ENCODE measurements at regions not wholly inside any gene's neighbourhood (a gene's known extent, or its start where the extent isn't known, plus 50 kb on each side); places are given as distances from the start of the nearest gene placed in this dataset.

- Histone ChIP-seq H3K4me3 (ENCODE audit: insufficient read depth in 1 of 2, low read depth in 1 of 2, low read length in 2 of 2) (no peak overlapping the region), H3K9ac (ENCODE audit: low read length) (no peak overlapping the region), H2AK5ac (ENCODE audit: low read length, severe bottlenecking) (no peak overlapping the region), H2BK5ac (ENCODE audit: low read depth, low read length, poor library complexity, severe bottlenecking) (no peak overlapping the region), H3K27me3 (ENCODE audit: control insufficient read depth in 1 of 2, insufficient read depth in 1 of 2, low read length in 2 of 2) (no peaks in the 10 kb centered on the region), H3K23ac (ENCODE audit: low read length in 2 of 2) (no peak overlapping the region), H3K9me3 (ENCODE audit: control insufficient read depth, low read length) (no peaks in the 10 kb centered on the region), H2AFZ (ENCODE audit: low read depth, low read length) (no peak overlapping the region), H2BK15ac (ENCODE audit: low read depth, poor library complexity, severe bottlenecking) (no peak overlapping the region), H3K4me1 (ENCODE audit: control insufficient read depth, insufficient read depth, low read depth, low read length) (no peaks in the 10 kb centered on the region), H3K14ac (ENCODE audit: low read length in 2 of 2) (no peak overlapping the region), H3K4ac (ENCODE audit: low read depth in 1 of 2, low read length in 2 of 2) (no peak overlapping the region), H3K36me3 (ENCODE audit: control insufficient read depth in 1 of 2, insufficient read depth in 2 of 2, low read depth in 1 of 2, low read length in 2 of 2) (no peaks in the 10 kb centered on the region), H4K8ac (ENCODE audit: low read length) (no peak overlapping the region), H2BK120ac (ENCODE audit: low read depth, low read length) (no peak overlapping the region), H3K4me2 (ENCODE audit: low read length, poor library complexity, severe bottlenecking) (no peak overlapping the region), H2BK12ac (ENCODE audit: low read length in 2 of 2) (no peak overlapping the region), H3K27ac (ENCODE audit: low read length, poor library complexity, severe bottlenecking) (no peak overlapping the region), H3K18ac (ENCODE audit: low read depth in 1 of 2, low read length in 2 of 2) (no peak overlapping the region), H3K79me1 (replicated peaks; ENCODE audit: low read length, poor library complexity, severe bottlenecking) (no peaks in the 10 kb centered on the region), H4K91ac (ENCODE audit: low read length) (no peak overlapping the region)
- 53% methylated on average over 1 of the region's 1 CpG for WGBS
- DNase-seq: no peak
These were observed 443.0 kb downstream of the PCDH10 start for GRCh38 chr4:133592106-133592505.

DNA sequence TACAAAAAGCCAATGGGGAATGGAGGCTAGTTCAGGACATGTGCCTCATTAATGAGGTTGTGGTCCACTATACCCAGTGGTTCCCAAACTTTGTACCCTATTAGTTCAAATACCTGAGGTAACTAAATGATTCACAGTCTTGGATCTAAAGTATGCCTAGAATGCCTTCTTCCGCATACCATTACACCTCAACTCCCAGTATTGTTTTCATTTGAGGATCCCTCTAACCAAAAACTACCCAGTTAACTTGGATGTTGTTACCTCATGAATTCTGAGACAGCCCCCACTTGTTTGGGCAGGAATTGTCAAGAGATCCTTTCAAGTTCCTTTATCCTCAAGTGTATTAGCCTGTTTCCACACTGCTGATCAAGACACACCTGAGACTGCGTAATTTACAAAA is 439.2 kb downstream of the PCDH10 start:
- Histone ChIP-seq H3K23ac (ENCODE audit: low read length in 2 of 2) (no peak overlapping the region), H2BK12ac (ENCODE audit: low read length in 2 of 2) (no peak overlapping the region), H3K14ac (ENCODE audit: low read length in 2 of 2) (no peak overlapping the region), H3K79me1 (replicated peaks; ENCODE audit: low read length, poor library complexity, severe bottlenecking) (no peaks in the 10 kb centered on the region), H3K36me3 (ENCODE audit: control insufficient read depth in 1 of 2, insufficient read depth in 2 of 2, low read depth in 1 of 2, low read length in 2 of 2) (no peaks in the 10 kb centered on the region), H3K18ac (ENCODE audit: low read depth in 1 of 2, low read length in 2 of 2) (no peak overlapping the region), H2AFZ (ENCODE audit: low read depth, low read length) (no peak overlapping the region), H3K4me1 (ENCODE audit: control insufficient read depth, insufficient read depth, low read depth, low read length) (no peaks in the 10 kb centered on the region), H3K4me2 (ENCODE audit: low read length, poor library complexity, severe bottlenecking) (no peak overlapping the region), H2AK5ac (ENCODE audit: low read length, severe bottlenecking) (no peak overlapping the region), H3K4me3 (ENCODE audit: insufficient read depth in 1 of 2, low read depth in 1 of 2, low read length in 2 of 2) (no peak overlapping the region), H2BK5ac (ENCODE audit: low read depth, low read length, poor library complexity, severe bottlenecking) (no peak overlapping the region), H3K9me3 (ENCODE audit: control insufficient read depth, low read length) (peaks cover 3% of the 10 kb centered on the region), H3K27me3 (ENCODE audit: control insufficient read depth in 1 of 2, insufficient read depth in 1 of 2, low read length in 2 of 2) (no peaks in the 10 kb centered on the region), H2BK15ac (ENCODE audit: low read depth, poor library complexity, severe bottlenecking) (no peak overlapping the region), H3K27ac (ENCODE audit: low read length, poor library complexity, severe bottlenecking) (no peak overlapping the region), H2BK120ac (ENCODE audit: low read depth, low read length) (no peak overlapping the region), H3K4ac (ENCODE audit: low read depth in 1 of 2, low read length in 2 of 2) (no peak overlapping the region), H3K9ac (ENCODE audit: low read length) (no peak overlapping the region), H4K8ac (ENCODE audit: low read length) (no peak overlapping the region), H4K91ac (ENCODE audit: low read length) (no peak overlapping the region)
- DNase-seq: no peak
- 95% methylated on average over 2 of the region's 2 CpGs for WGBS

GRCh38 chr4:133585323-133585722 is 436.2 kb downstream of the PCDH10 start:
- no peak overlapping the region for H2AK5ac ChIP-seq (ENCODE audit: low read length, severe bottlenecking)
- no peak overlapping the region for H3K4me3 ChIP-seq (ENCODE audit: insufficient read depth in 1 of 2, low read depth in 1 of 2, low read length in 2 of 2)
- H3K4me1 ChIP-seq (ENCODE audit: control insufficient read depth, insufficient read depth, low read depth, low read length): no peaks in the 10 kb centered on the region
- no peaks in the 10 kb centered on the region for H3K79me1 ChIP-seq (replicated peaks; ENCODE audit: low read length, poor library complexity, severe bottlenecking)
- no peak overlapping the region for H3K4ac ChIP-seq (ENCODE audit: low read depth in 1 of 2, low read length in 2 of 2)
- no peaks in the 10 kb centered on the region for H3K27me3 ChIP-seq (ENCODE audit: control insufficient read depth in 1 of 2, insufficient read depth in 1 of 2, low read length in 2 of 2)
- no peak overlapping the region for H2AFZ ChIP-seq (ENCODE audit: low read depth, low read length)
- 93% methylated on average over 8 of the region's 8 CpGs for WGBS
- H2BK120ac ChIP-seq (ENCODE audit: low read depth, low read length): no peak overlapping the region
- no peak overlapping the region for H3K27ac ChIP-seq (ENCODE audit: low read length, poor library complexity, severe bottlenecking)
- no peak overlapping the region for H4K91ac ChIP-seq (ENCODE audit: low read length)
- H4K8ac ChIP-seq (ENCODE audit: low read length): no peak overlapping the region
- H3K9ac ChIP-seq (ENCODE audit: low read length): no peak overlapping the region
- no peak overlapping the region for H2BK15ac ChIP-seq (ENCODE audit: low read depth, poor library complexity, severe bottlenecking)
- no peak overlapping the region for H3K4me2 ChIP-seq (ENCODE audit: low read length, poor library complexity, severe bottlenecking)
- DNase-seq: no peak
- H3K18ac ChIP-seq (ENCODE audit: low read depth in 1 of 2, low read length in 2 of 2): no peak overlapping the region
- no peak overlapping the region for H3K14ac ChIP-seq (ENCODE audit: low read length in 2 of 2)
- no peaks in the 10 kb centered on the region for H3K36me3 ChIP-seq (ENCODE audit: control insufficient read depth in 1 of 2, insufficient read depth in 2 of 2, low read depth in 1 of 2, low read length in 2 of 2)
- H3K9me3 ChIP-seq (ENCODE audit: control insufficient read depth, low read length): peaks cover 3% of the 10 kb centered on the region
- no peak overlapping the region for H2BK5ac ChIP-seq (ENCODE audit: low read depth, low read length, poor library complexity, severe bottlenecking)
- H2BK12ac ChIP-seq (ENCODE audit: low read length in 2 of 2): no peak overlapping the region
- H3K23ac ChIP-seq (ENCODE audit: low read length in 2 of 2): no peak overlapping the region

- Histone ChIP-seq H3K36me3 (ENCODE audit: control insufficient read depth in 1 of 2, insufficient read depth in 2 of 2, low read depth in 1 of 2, low read length in 2 of 2) (no peaks in the 10 kb centered on the region), H3K9ac (ENCODE audit: low read length) (no peak overlapping the region), H3K18ac (ENCODE audit: low read depth in 1 of 2, low read length in 2 of 2) (no peak overlapping the region), H2BK12ac (ENCODE audit: low read length in 2 of 2) (no peak overlapping the region), H3K79me1 (replicated peaks; ENCODE audit: low read length, poor library complexity, severe bottlenecking) (no peaks in the 10 kb centered on the region), H2BK120ac (ENCODE audit: low read depth, low read length) (no peak overlapping the region), H2AFZ (ENCODE audit: low read depth, low read length) (no peak overlapping the region), H3K14ac (ENCODE audit: low read length in 2 of 2) (no peak overlapping the region), H2BK5ac (ENCODE audit: low read depth, low read length, poor library complexity, severe bottlenecking) (no peak overlapping the region), H3K9me3 (ENCODE audit: control insufficient read depth, low read length) (peaks cover 3% of the 10 kb centered on the region), H3K4me3 (ENCODE audit: insufficient read depth in 1 of 2, low read depth in 1 of 2, low read length in 2 of 2) (no peak overlapping the region), H3K4ac (ENCODE audit: low read depth in 1 of 2, low read length in 2 of 2) (no peak overlapping the region), H4K8ac (ENCODE audit: low read length) (no peak overlapping the region), H4K91ac (ENCODE audit: low read length) (no peak overlapping the region), H2AK5ac (ENCODE audit: low read length, severe bottlenecking) (no peak overlapping the region), H3K4me2 (ENCODE audit: low read length, poor library complexity, severe bottlenecking) (no peak overlapping the region), H3K23ac (ENCODE audit: low read length in 2 of 2) (no peak overlapping the region), H3K27ac (ENCODE audit: low read length, poor library complexity, severe bottlenecking) (no peak overlapping the region), H2BK15ac (ENCODE audit: low read depth, poor library complexity, severe bottlenecking) (no peak overlapping the region), H3K4me1 (ENCODE audit: control insufficient read depth, insufficient read depth, low read depth, low read length) (no peaks in the 10 kb centered on the region), H3K27me3 (ENCODE audit: control insufficient read depth in 1 of 2, insufficient read depth in 1 of 2, low read length in 2 of 2) (no peaks in the 10 kb centered on the region)
- DNase-seq: no peak
- 95% methylated on average over 5 of the region's 5 CpGs for WGBS
These were observed 435.6 kb downstream of the PCDH10 start for GRCh38 chr4:133584714-133585113.
